ENCODE measurements at regions not wholly inside any gene's neighbourhood (a gene's known extent, or its start where the extent isn't known, plus 50 kb on each side); places are given as distances from the start of the nearest gene placed in this dataset.

DNA sequence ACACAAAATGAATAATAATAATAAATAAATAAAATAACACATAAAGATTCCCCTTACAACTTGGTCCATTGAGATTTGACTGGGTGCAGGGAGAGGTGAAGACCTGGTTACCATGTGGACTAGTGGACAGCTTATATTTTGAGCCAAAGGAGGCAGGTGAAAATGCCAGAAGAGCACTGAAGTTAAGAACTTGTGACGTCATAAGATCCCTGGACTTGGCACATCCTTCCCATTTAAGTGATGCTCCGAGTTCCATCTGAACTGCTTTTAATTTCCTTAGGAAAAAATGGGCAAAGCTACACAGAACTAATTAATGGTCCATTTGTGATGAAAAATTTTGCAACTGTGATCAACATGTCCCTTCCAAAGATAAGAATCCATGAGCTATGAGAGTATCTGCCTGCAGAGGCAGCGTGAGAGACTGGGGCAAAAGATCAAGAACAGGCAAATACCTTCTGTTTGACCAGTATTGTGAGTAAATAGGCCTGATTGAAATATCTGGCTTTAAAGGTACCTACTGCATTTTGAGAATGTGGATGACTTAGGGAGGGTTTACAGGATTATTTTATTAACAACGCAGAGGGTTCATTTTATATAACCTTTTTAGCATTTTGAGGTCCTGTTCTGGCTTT, 101.2 kb upstream of the POT1 start:
- no peak for DNase-seq (ENCODE audit: low spot score)

DNA sequence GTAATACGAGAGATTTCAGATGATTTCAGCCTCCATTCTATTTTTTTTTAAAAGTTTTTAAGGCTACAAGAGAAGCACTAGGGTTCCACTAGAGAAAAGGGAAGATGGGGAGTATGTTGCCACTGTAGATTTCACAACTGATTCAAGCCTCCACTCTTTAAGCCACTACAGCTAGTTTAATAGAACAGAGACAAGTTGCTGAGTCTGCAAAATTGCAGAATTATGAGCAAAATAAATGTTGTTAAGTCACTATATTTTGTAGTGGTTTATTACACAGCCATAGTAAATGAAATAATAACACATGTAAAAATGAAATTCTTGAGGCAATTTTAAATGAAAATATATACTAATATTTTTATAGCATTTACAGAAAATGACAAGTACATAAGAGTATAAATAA, 96.0 kb upstream of the POT1 start:
- no peak for DNase-seq (ENCODE audit: low spot score)

DNA sequence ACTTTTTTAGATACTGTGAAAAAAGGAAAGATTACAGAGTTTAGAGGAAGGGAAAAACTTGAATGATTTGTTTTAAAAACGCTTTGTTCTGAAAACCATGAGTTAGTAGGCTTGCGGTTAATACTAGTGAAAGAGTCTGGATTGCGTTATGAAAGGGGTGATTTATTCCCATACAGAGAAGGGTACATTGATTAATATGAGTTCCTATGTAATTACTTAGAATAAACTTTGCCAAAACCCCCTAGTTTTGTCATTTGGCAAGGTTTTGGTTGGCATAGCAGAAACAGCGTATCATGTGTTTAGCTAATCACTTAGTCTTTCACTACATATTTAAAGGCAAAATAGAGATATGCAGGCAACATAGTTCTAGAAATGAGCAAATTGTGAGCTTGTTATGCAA, 91.2 kb upstream of the POT1 start:
- DNase-seq (ENCODE audit: low spot score): no peak

DNA sequence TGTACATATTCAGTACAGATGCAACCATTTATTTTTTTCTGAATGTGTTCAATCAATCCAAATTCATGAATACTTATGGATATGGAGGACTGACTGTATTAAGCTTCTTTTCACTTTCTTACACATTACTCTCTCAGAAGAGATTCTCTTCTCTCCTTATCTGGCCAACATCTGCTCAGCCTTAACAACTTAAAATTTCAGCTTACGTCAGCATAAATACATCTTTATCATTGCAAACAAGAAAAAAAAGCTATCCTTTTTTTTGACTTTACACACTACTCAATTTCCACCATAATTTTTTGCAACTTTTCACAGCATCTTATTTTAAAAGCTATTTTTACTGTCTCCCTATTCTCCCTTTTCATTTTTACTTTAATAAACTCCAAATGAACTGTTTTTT, 80.9 kb upstream of the POT1 start:
- DNase-seq (ENCODE audit: low spot score): no peak

DNA sequence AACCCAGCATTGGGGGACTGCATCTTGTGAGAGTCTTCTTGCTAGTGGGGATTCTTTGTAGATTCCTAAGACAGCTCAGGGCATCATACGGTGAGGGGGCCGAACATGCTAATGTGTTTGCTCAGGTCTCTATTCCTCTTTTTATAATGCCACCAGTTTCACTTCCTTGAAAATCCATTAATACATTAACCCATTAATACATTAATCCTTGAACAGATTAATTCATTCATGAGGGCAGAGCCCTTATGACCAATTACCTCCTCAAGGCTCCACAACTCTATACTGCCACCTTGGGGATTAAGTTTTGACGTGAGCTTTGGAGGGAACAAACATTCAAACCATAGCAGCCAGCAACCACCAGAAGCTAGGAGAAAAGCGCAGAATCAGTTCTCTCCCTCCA, 67.2 kb upstream of the POT1 start:
- no peak for DNase-seq (ENCODE audit: low spot score)

DNA sequence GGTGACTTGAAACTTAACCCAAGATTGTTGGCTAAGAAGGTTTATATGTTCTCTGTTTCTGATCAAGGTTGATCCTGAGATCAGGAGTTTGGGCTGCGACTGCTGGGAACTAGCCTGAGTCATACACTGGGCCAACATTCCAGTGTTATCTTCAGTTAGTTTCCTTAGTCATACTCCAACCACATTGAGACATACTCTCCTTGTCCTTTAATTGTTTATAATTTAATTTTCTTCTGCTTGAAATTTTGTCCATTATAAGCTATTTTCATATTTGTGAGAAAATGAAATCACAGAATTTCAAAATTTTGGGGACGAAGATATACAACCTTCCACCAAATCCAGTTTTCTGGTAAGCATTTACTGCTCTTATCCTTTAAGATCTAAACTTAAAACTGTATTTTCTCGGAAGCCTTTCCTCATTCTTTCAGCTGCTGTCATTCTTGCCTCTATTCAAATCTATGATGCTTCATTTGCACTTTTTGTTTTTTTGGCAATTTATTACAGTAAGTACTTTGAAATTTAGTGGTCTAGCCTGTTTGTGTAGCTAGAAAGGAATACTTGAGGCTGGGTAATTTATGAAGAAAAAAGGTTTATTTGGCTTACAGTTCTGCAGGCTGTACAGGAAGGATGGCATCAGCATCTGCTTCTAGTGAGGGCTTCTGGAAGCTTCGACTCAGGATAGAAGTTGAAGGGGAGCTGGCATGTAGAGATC, 63.4 kb upstream of the POT1 start:
- no peak for DNase-seq (ENCODE audit: low spot score)

DNA sequence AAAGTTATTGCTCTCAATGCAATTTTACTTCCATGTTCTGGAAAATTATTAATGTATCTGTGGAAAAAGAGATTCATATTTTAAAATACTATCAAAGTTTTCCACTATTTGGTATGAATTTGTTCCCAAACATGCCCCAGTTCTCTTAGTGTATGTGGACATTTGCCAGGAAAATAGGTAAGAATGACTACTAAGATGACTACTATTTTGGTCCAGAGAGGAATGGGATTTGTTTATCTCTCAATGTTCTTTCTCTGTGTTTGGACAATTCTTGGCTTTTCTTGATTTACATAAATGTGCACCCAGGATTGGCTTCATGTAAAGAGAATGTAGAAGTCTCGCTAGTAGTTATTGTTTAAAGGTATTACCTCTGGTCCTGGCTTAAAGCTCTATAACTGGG, 60.3 kb upstream of the POT1 start:
- no peak for DNase-seq (ENCODE audit: low spot score)

All from Ammon's horn (tissue), 1 donor.